Left forelimb (tissue), 1 donor: ENCODE measurements at regions not wholly inside any gene's neighbourhood (a gene's known extent, or its start where the extent isn't known, plus 50 kb on each side); places are given as distances from the start of the nearest gene placed in this dataset.

Experiments used
- DNase-seq: peaks from one replicate; pipeline ENCODE4 v3.0.0-alpha.2; 2018; ENCODE audit warnings: low spot score

DNA sequence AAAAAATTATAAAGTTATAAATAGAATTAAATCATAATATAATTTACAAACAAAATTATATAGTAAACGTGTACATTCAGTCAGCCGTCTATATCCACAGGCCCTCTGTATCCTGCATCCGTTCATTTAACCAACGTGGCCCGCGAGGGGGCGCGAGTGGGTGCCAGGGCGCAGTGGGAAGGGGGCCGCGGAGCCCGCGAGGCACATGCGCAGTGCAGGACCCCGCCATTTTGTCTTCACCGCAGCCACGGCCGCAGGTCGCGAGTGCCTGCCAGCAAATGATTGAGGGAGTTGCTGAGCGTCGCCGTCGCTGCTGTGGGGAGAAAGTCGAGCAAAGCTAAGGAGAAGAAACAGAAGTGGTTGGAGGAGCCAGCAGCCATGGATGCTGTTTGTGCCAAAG, 53.4 kb upstream of the ECI2 start:
- no peak for DNase-seq

DNA sequence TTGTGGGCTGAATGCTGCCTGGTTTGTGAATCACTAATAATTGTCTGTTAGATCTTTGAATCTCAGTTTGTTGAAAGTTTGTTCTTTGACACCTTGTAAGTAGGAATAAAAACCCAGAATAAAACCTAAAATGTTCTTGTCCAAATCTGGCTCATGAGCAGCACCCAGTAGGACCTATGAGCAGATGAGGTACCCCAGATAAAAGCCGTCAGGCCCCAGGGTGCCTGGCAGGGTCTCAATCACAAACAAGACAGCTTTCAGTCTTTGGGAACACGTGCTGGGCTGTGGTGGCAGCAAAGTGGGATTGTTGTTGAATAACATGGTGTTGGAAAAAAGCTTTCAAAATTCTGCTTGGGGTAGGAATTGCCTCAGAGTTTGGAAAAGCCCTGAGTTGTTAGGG, 52.1 kb upstream of the ECI2 start:
- DNase-seq, result no peak

DNA sequence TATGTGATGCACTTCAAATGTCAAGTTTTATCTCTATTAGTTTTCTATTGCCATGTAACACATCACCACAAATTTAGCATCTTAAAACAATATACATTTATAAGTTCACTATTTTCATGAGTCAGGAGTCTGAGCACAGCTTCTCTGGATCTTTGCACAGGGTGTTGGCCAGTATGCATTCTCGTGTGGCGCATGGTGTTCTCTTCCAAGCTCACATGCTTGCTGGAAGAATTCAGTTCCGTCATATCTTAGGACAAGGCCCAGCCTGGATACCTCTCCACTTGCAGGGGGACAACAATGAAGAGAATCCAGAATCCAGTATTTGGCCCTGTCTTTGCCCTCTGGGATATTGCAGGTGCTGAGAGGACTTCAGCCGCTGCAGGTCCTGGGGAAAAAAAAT, 51.0 kb upstream of the ECI2 start:
- no peak for DNase-seq

DNA sequence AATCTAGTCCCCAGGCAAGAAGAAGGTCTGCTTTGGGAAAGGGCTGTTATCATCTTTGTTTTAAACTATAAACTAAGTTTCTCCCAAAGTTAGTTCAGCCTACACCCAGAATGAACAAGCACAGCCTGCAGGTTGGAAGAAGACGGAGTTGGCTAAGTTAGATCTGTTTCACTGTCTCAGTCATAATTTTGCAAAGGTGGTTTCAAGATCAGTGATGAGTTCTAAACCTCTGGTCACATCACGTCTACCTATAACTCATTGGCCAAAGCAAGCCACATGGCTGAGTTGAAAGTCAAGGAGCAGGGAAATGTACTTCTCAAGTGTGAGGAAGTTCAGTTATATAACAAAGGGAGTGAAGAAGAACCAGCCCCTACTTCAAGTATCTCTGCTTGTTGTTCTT, 50.5 kb upstream of the ECI2 start:
- no peak for DNase-seq

DNA sequence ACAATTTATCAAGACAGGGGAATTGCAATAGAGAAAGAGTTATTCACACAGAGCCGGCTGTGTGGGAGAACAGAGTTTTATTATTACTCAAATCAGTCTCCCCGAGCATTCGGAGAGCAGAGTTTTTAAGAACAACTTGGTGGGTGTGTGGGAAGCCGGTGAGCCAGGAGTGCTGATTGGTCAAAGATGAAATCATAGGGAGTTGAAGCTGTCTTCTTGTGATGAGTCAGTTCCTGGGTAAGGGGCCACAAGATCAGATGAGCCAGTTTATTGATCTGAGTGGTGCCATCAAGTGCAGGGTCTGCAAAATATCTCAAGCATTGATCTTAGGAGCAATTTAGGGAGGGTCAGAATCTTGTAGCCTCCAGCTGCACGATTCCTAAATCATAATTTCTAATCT, 50.0 kb upstream of the ECI2 start:
- DNase-seq, result no peak
